T-cell (primary cell): ENCODE measurements at regions not wholly inside any gene's neighbourhood (a gene's known extent, or its start where the extent isn't known, plus 50 kb on each side); places are given as distances from the start of the nearest gene placed in this dataset.

Experiments
- ATAC-seq, 4 experiments: fragments of 200-7000 bp in 3 of 4; fragments of 150-1000 bp in 1 of 4; cut with Tn5 transposase; replicated peaks in 1 of 4; 1 replicate in 3 of 4; 2 replicates in 1 of 4; pipeline ENCODE4 v1.10.0; 2021; ENCODE audit warnings: moderate library complexity in 3 of 4, mild to moderate bottlenecking in 2 of 4, moderate number of reproducible peaks in 1 of 4
- CTCF ChIA-PET, 2 donors: fragments of 300-600 bp; sonication (Branson Sonifier 250); formaldehyde crosslinking; loops; one replicate each; lab custom pipeline; 2022; ENCODE audit warnings: antibody characterized with exemption in 2 of 2; lab: Charles Lee
- POLR2A ChIA-PET, 2 donors: fragments of 300-600 bp; sonication (Branson Sonifier 250); formaldehyde crosslinking; loops; one replicate each; lab custom pipeline; 2022; ENCODE audit warnings: antibody characterized with exemption in 2 of 2; lab: Charles Lee
- DNase-seq, 35 experiments: peaks; one replicate each; pipeline versions ENCODE4 v3.0.0 to v3.0.0-alpha.2; 2013 to 2023
- H3K27ac ChIP-seq: one replicate; pipeline ENCODE4 v1.5.1; 2013; ENCODE audit warnings: low read length
- H3K27me3 ChIP-seq, 2 experiments: replicated peaks in 1 of 2; 1 replicate in 1 of 2; 2 replicates in 1 of 2; pipeline versions ENCODE4 v1.6.1 to v1.7.0; 2013; ENCODE audit warnings: low read length in 1 of 2, mixed read lengths in 1 of 2; ENCODE audit not compliant: control insufficient read depth in 2 of 2, insufficient read depth in 2 of 2; ENCODE audit errors: extremely low read depth in 1 of 2
- H3K36me3 ChIP-seq, 2 donors: 1 replicate in 1 of 2; 2 replicates in 1 of 2; pipeline versions ENCODE4 v1.6.1 to v1.7.0; 2013; ENCODE audit warnings: low read length in 1 of 2; ENCODE audit not compliant: control insufficient read depth in 2 of 2, insufficient read depth in 1 of 2; ENCODE audit errors: extremely low read depth in 1 of 2
- H3K4me1 ChIP-seq, 2 experiments: 1 replicate in 1 of 2; 2 replicates in 1 of 2; pipeline versions ENCODE4 v1.6.1 to v1.7.0; 2013; ENCODE audit warnings: low read length in 2 of 2, mixed read lengths in 1 of 2; ENCODE audit not compliant: insufficient read depth in 2 of 2, control insufficient read depth in 1 of 2; ENCODE audit errors: extremely low read depth in 1 of 2
- H3K4me3 ChIP-seq, 2 donors: 1 replicate in 1 of 2; 2 replicates in 1 of 2; pipeline versions ENCODE4 v1.5.1 to v1.7.0; 2013; ENCODE audit warnings: mild to moderate bottlenecking in 2 of 2, low read length in 1 of 2, moderate library complexity in 1 of 2; ENCODE audit not compliant: control insufficient read depth in 1 of 2; ENCODE audit errors: extremely low read depth in 1 of 2
- H3K9me3 ChIP-seq: 2 replicates; pipeline ENCODE4 v1.7.0; 2013
- H3K27ac Mint-ChIP-seq, 2 donors: one replicate each; pipeline ENCODE4 v1.8.0; 2020 to 2021; ENCODE audit warnings: mild to moderate bottlenecking in 2 of 2, mixed read lengths in 2 of 2
- H3K27me3 Mint-ChIP-seq, 2 donors: one replicate each; pipeline ENCODE4 v1.8.0; 2021 to 2022; ENCODE audit warnings: mixed read lengths in 2 of 2
- H3K36me3 Mint-ChIP-seq: one replicate; pipeline ENCODE4 v1.8.0; 2021; ENCODE audit warnings: mixed read lengths
- H3K4me1 Mint-ChIP-seq, 3 donors: one replicate each; pipeline ENCODE4 v1.8.0; 2020 to 2022; ENCODE audit warnings: mixed read lengths in 3 of 3, mild to moderate bottlenecking in 1 of 3
- H3K4me3 Mint-ChIP-seq, 3 donors: one replicate each; pipeline ENCODE4 v1.8.0; 2020 to 2022; ENCODE audit warnings: mild to moderate bottlenecking in 3 of 3, mixed read lengths in 3 of 3, moderate library complexity in 3 of 3
- H3K9me3 Mint-ChIP-seq, 3 donors: one replicate each; pipeline ENCODE4 v1.8.0; 2020 to 2022; ENCODE audit warnings: mixed read lengths in 3 of 3
- WGBS: methylation state at CpG from one replicate; pipeline ENCODE4 v1.1.5; 2013; ENCODE audit warnings: missing lambda C conversion rate; ENCODE audit not compliant: insufficient coverage; 5-methylcytosine and 5-hydroxymethylcytosine counted together

DNA sequence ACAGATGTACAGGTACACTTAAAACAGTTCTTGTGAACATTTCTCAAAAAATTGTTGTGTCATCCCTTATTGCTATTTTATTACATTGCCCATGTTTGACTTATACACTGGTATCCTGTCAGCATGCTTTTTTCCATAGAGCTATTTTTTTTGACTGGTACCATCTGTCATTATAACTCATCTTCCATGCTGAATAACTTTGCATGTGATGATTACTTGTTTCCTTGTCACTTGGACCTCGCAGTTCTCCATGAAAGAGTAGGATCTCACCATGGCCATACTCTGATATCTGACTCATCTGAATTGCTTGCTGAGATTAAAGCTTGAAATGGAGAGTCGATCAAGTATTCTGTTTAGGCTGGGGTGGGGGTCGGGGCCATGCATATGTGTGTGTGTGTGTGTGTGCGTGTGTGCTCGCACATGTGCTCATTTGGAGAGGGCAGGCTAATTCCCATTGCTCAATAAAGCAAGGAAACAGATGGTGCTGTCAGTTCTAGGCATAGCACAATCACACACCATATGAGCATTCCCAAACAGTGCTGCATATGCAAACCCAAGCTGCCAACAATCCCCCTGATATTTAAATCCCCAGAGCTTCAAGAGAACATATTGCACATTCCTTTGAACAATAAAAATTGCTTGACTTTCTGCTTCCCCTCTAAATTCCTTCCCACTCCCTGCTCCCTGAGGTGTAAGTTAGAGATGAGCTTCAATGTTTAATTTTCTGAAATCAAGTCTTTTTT is 62.9 kb downstream of the NHLRC3 start:
- no peaks in the 10 kb centered on the region for H3K4me1 ChIP-seq
- no peak overlapping the region for H3K27ac Mint-ChIP-seq
- H3K27me3 ChIP-seq, result no peaks in the 10 kb centered on the region
- ChIA-PET POLR2A (no interaction called here), CTCF (interaction anchor here in 1 of 2 donors (0.5 kb wide), 1 partner anchor 12 kb away, joined by 5 read pairs; no protein-coding TSS in a partner anchor)
- no peaks in the 10 kb centered on the region for H3K9me3 Mint-ChIP-seq
- no peak for ATAC-seq
- H3K4me1 Mint-ChIP-seq, result peaks cover 0 to 1% (median 0%) of the 10 kb centered on the region in 3 donors
- H3K9me3 ChIP-seq, result no peaks in the 10 kb centered on the region
- peaks cover 0 to 13% of the 10 kb centered on the region in 2 donors for H3K27me3 Mint-ChIP-seq
- no peak for DNase-seq
- H3K27ac ChIP-seq, result no peak overlapping the region
- no peaks in the 10 kb centered on the region for H3K36me3 Mint-ChIP-seq
- no peak overlapping the region for H3K4me3 ChIP-seq
- no peaks in the 10 kb centered on the region for H3K36me3 ChIP-seq
- H3K4me3 Mint-ChIP-seq, result no peak overlapping the region
- 100% methylated on average over 1 of the region's 5 CpGs for WGBS

- Histone ChIP-seq H3K36me3 (no peaks in the 10 kb centered on the region), H3K9me3 (no peaks in the 10 kb centered on the region), H3K27me3 (no peaks in the 10 kb centered on the region), H3K27ac (no peak overlapping the region), H3K4me1 (no peaks in the 10 kb centered on the region), H3K4me3 (no peak overlapping the region)
- WGBS, result 78% methylated on average over 5 of the region's 6 CpGs
- Mint-ChIP-seq H3K4me3 (no peak overlapping the region), H3K27me3 (peaks cover 0 to 19% of the 10 kb centered on the region in 2 donors), H3K9me3 (no peaks in the 10 kb centered on the region), H3K4me1 (no peaks in the 10 kb centered on the region), H3K27ac (no peak overlapping the region), H3K36me3 (no peaks in the 10 kb centered on the region)
- ATAC-seq (no peak), DNase-seq (no peak)
- CTCF ChIA-PET, result no interaction called here
- POLR2A ChIA-PET, result no interaction called here
Measured at GRCh38 chr13:39102981-39103490, 64.8 kb downstream of the NHLRC3 start.

GRCh38 chr13:39105110-39105509 is 66.9 kb downstream of the NHLRC3 start:
- WGBS, result 71% methylated on average over 1 of the region's 1 CpG
- Histone ChIP-seq H3K27me3 (peaks cover 0 to 3% of the 10 kb centered on the region in 2 experiments), H3K36me3 (no peaks in the 10 kb centered on the region), H3K4me3 (no peak overlapping the region), H3K4me1 (no peaks in the 10 kb centered on the region), H3K9me3 (no peaks in the 10 kb centered on the region), H3K27ac (no peak overlapping the region)
- ATAC-seq, result no peak
- Mint-ChIP-seq H3K27ac (no peak overlapping the region), H3K4me3 (no peak overlapping the region), H3K9me3 (no peaks in the 10 kb centered on the region), H3K4me1 (no peaks in the 10 kb centered on the region), H3K36me3 (no peaks in the 10 kb centered on the region), H3K27me3 (peaks cover 1 to 23% of the 10 kb centered on the region in 2 donors)
- POLR2A ChIA-PET, result no interaction called here
- CTCF ChIA-PET, result no interaction called here
- DNase-seq, result no peak

GRCh38 chr13:39106216-39107005 is 68.2 kb downstream of the NHLRC3 start:
- H3K27ac Mint-ChIP-seq, result no peak overlapping the region
- no peak overlapping the region for H3K27ac ChIP-seq
- peaks cover 1 to 27% of the 10 kb centered on the region in 2 donors for H3K27me3 Mint-ChIP-seq
- no peaks in the 10 kb centered on the region for H3K9me3 Mint-ChIP-seq
- ChIA-PET POLR2A (no interaction called here), CTCF (no interaction called here)
- WGBS, result 87% methylated on average over 3 of the region's 8 CpGs
- H3K4me3 Mint-ChIP-seq, result no peak overlapping the region
- no peaks in the 10 kb centered on the region for H3K9me3 ChIP-seq
- DNase-seq (no peak), ATAC-seq (no peak)
- H3K4me1 Mint-ChIP-seq, result no peaks in the 10 kb centered on the region
- no peak overlapping the region for H3K4me3 ChIP-seq
- H3K36me3 ChIP-seq, result no peaks in the 10 kb centered on the region
- no peaks in the 10 kb centered on the region for H3K4me1 ChIP-seq
- H3K36me3 Mint-ChIP-seq, result no peaks in the 10 kb centered on the region
- peaks cover 0 to 3% of the 10 kb centered on the region in 2 experiments for H3K27me3 ChIP-seq

DNA sequence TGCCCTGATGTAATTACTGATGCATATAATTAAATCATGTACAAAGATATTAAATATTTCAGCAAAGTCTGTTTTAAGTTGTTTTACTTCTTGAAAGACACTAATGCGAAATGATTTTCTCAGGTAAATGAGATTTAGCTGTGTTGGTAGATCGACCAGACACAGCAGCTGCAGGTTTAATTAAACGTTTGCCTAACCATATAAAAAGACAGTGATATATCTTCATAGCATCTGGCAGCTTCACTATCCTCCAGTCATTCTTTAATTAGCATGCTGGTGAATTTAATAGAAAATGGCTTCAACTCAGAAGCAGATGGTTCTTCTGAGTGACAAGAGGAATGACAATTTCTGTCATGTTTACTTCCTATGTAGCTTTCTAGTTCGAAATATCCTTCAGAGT is 69.3 kb downstream of the NHLRC3 start:
- Mint-ChIP-seq H3K9me3 (no peaks in the 10 kb centered on the region), H3K4me1 (no peaks in the 10 kb centered on the region), H3K27me3 (peaks cover 1 to 34% of the 10 kb centered on the region in 2 donors), H3K27ac (no peak overlapping the region), H3K36me3 (no peaks in the 10 kb centered on the region), H3K4me3 (no peak overlapping the region)
- no peaks in the 10 kb centered on the region for H3K4me1 ChIP-seq
- no peaks in the 10 kb centered on the region for H3K9me3 ChIP-seq
- ChIA-PET CTCF (no interaction called here), POLR2A (no interaction called here)
- H3K27me3 ChIP-seq, result peaks cover 0 to 3% of the 10 kb centered on the region in 2 experiments
- no CpG with 5 or more reads among the region's 4 CpGs for WGBS
- H3K27ac ChIP-seq, result no peak overlapping the region
- ATAC-seq, result no peak
- H3K36me3 ChIP-seq, result no peaks in the 10 kb centered on the region
- no peak for DNase-seq
- no peak overlapping the region for H3K4me3 ChIP-seq

- ChIA-PET POLR2A (no interaction called here), CTCF (no interaction called here)
- H3K4me1 Mint-ChIP-seq, result no peaks in the 10 kb centered on the region
- H3K9me3 ChIP-seq, result no peaks in the 10 kb centered on the region
- DNase-seq (no peak), ATAC-seq (no peak)
- H3K9me3 Mint-ChIP-seq, result peaks cover 0 to 3% (median 0%) of the 10 kb centered on the region in 3 donors
- no peaks in the 10 kb centered on the region for H3K36me3 Mint-ChIP-seq
- no peaks in the 10 kb centered on the region for H3K36me3 ChIP-seq
- H3K27ac ChIP-seq, result no peak overlapping the region
- H3K27ac Mint-ChIP-seq, result no peak overlapping the region
- H3K27me3 ChIP-seq, result peaks cover 0 to 4% of the 10 kb centered on the region in 2 experiments
- WGBS, result no CpG with 5 or more reads among the region's 2 CpGs
- no peaks in the 10 kb centered on the region for H3K4me1 ChIP-seq
- H3K4me3 ChIP-seq, result no peak overlapping the region
- no peak overlapping the region for H3K4me3 Mint-ChIP-seq
- peaks cover 1 to 31% of the 10 kb centered on the region in 2 donors for H3K27me3 Mint-ChIP-seq
Measured at GRCh38 chr13:39108783-39109182, 70.5 kb downstream of the NHLRC3 start.
